H9 (cell line): ENCODE measurements at regions not wholly inside any gene's neighbourhood (a gene's known extent, or its start where the extent isn't known, plus 50 kb on each side); places are given as distances from the start of the nearest gene placed in this dataset.

ENCODE experiments used
- DNase-seq: peaks from one replicate; pipeline ENCODE4 v3.0.0-alpha.2; 2017
- H2AFZ ChIP-seq: one replicate; pipeline ENCODE4 v1.6.1; 2013; ENCODE audit warnings: mild to moderate bottlenecking, low read length, control low read depth, moderate library complexity
- H2AK5ac ChIP-seq: 2 replicates; pipeline ENCODE4 v1.6.1; 2013; ENCODE audit warnings: low read length, control low read depth, mixed read lengths; ENCODE audit not compliant: insufficient read length
- H2BK120ac ChIP-seq: one replicate; pipeline ENCODE4 v1.6.1; 2013; ENCODE audit warnings: low read depth, mild to moderate bottlenecking, low read length, control low read depth, inconsistent platforms; ENCODE audit not compliant: poor library complexity, severe bottlenecking
- H2BK12ac ChIP-seq: 2 replicates; pipeline ENCODE4 v1.6.1; 2013; ENCODE audit warnings: low read length, control low read depth, mixed read lengths, low read depth; ENCODE audit not compliant: insufficient read length
- H2BK15ac ChIP-seq: 2 replicates; pipeline ENCODE4 v1.6.1; 2013; ENCODE audit warnings: low read depth, low read length, control low read depth
- H2BK20ac ChIP-seq: one replicate; pipeline ENCODE4 v1.6.1; 2013; ENCODE audit warnings: low read depth, mild to moderate bottlenecking, low read length, control low read depth, inconsistent platforms; ENCODE audit not compliant: poor library complexity, severe bottlenecking
- H2BK5ac ChIP-seq: 2 replicates; pipeline ENCODE4 v1.6.1; 2013; ENCODE audit warnings: low read length, control low read depth, mixed read lengths; ENCODE audit not compliant: insufficient read length
- H3K14ac ChIP-seq: 2 replicates; pipeline ENCODE4 v1.6.1; 2013; ENCODE audit warnings: low read length, control low read depth; ENCODE audit not compliant: insufficient read depth
- H3K18ac ChIP-seq: 2 replicates; pipeline ENCODE4 v1.6.1; 2013; ENCODE audit warnings: low read depth, mild to moderate bottlenecking, mixed read lengths, low read length, control low read depth; ENCODE audit not compliant: insufficient read length
- H3K23ac ChIP-seq: 2 replicates; pipeline ENCODE4 v1.6.1; 2013; ENCODE audit warnings: low read length, control low read depth, mixed read lengths, low read depth; ENCODE audit not compliant: insufficient read length
- H3K23me2 ChIP-seq: 2 replicates; pipeline ENCODE4 v1.6.1; 2013; ENCODE audit warnings: low read depth, mild to moderate bottlenecking, mixed read lengths, low read length, control low read depth; ENCODE audit not compliant: insufficient read length, poor library complexity, severe bottlenecking
- H3K27ac ChIP-seq: 2 replicates; pipeline ENCODE4 v1.5.1; 2013; ENCODE audit warnings: low read length, control low read depth, mixed read lengths, low read depth; ENCODE audit not compliant: insufficient read length
- H3K27me3 ChIP-seq: 2 replicates; pipeline ENCODE4 v1.6.1; 2013; ENCODE audit warnings: low read length, control low read depth, inconsistent platforms; ENCODE audit not compliant: insufficient read depth
- H3K4ac ChIP-seq: 2 replicates; pipeline ENCODE4 v1.6.1; 2013; ENCODE audit warnings: low read depth, mild to moderate bottlenecking, control low read depth, inconsistent platforms, low read length, moderate library complexity
- H3K4me1 ChIP-seq: 2 replicates; pipeline ENCODE4 v1.6.1; 2013; ENCODE audit warnings: low read length, control low read depth, inconsistent platforms; ENCODE audit not compliant: insufficient read depth
- H3K4me2 ChIP-seq: 2 replicates; pipeline ENCODE4 v1.6.1; 2013; ENCODE audit warnings: low read length, control low read depth, mixed read lengths; ENCODE audit not compliant: insufficient read length, insufficient read depth
- H3K56ac ChIP-seq: 2 replicates; pipeline ENCODE4 v1.6.1; 2013; ENCODE audit warnings: low read depth, mild to moderate bottlenecking, mixed read lengths, low read length, control low read depth; ENCODE audit not compliant: insufficient read length
- H3K79me1 ChIP-seq: 2 replicates; pipeline ENCODE4 v1.6.1; 2013; ENCODE audit warnings: low read depth, mild to moderate bottlenecking, moderate library complexity, low read length, control low read depth, inconsistent platforms; ENCODE audit not compliant: insufficient read depth, poor library complexity, severe bottlenecking
- H3K79me2 ChIP-seq: 2 replicates; pipeline ENCODE4 v1.6.1; 2013; ENCODE audit warnings: low read length, control low read depth, inconsistent platforms; ENCODE audit not compliant: insufficient read depth
- H3K9ac ChIP-seq: 2 replicates; pipeline ENCODE4 v1.6.1; 2013; ENCODE audit warnings: low read length, control low read depth, mixed read lengths; ENCODE audit not compliant: insufficient read length; ENCODE audit errors: extremely low read depth
- H3K9me3 ChIP-seq: one replicate; pipeline ENCODE4 v1.6.1; 2013; ENCODE audit warnings: low read depth, low read length, inconsistent platforms; ENCODE audit not compliant: control insufficient read depth
- H3T11ph ChIP-seq: one replicate; pipeline ENCODE4 v1.6.1; 2013; ENCODE audit warnings: mild to moderate bottlenecking, low read length, control low read depth, inconsistent platforms
- H4K20me1 ChIP-seq: one replicate; pipeline ENCODE4 v1.6.1; 2013; ENCODE audit not compliant: control insufficient read depth, insufficient read length, insufficient read depth
- H4K5ac ChIP-seq: 2 replicates; pipeline ENCODE4 v1.6.1; 2013; ENCODE audit warnings: low read depth, mild to moderate bottlenecking, mixed read lengths, low read length, control low read depth; ENCODE audit not compliant: insufficient read length
- H4K8ac ChIP-seq: replicated peaks from 2 replicates; pipeline ENCODE4 v1.6.1; 2013; ENCODE audit warnings: low read length, control low read depth, mixed read lengths, low read depth; ENCODE audit not compliant: insufficient read length
- H4K91ac ChIP-seq: 2 replicates; pipeline ENCODE4 v1.6.1; 2013; ENCODE audit warnings: low read depth, mild to moderate bottlenecking, moderate library complexity, mixed read lengths, low read length, control low read depth; ENCODE audit not compliant: insufficient read length
- H3K27ac Mint-ChIP-seq, 3 experiments: 2 replicates in 2 of 3; 3 replicates in 1 of 3; pipeline ENCODE4 v1.8.0; 2020 to 2021; ENCODE audit warnings: mixed read lengths in 3 of 3, mild to moderate bottlenecking in 1 of 3, moderate library complexity in 1 of 3
- H3K27me3 Mint-ChIP-seq: 2 replicates; pipeline ENCODE4 v1.8.0; 2021; ENCODE audit warnings: low read depth, mild to moderate bottlenecking, moderate library complexity, mixed read lengths
- H3K36me3 Mint-ChIP-seq, 3 experiments: 2 replicates in 2 of 3; 3 replicates in 1 of 3; pipeline ENCODE4 v1.8.0; 2020 to 2021; ENCODE audit warnings: low read depth in 3 of 3, mixed read lengths in 3 of 3; ENCODE audit not compliant: insufficient read depth in 1 of 3
- H3K4me1 Mint-ChIP-seq, 2 experiments: 2 replicates each; pipeline ENCODE4 v1.8.0; 2020; ENCODE audit warnings: mixed read lengths in 2 of 2
- H3K4me3 Mint-ChIP-seq, 2 experiments: 2 replicates in 1 of 2; 3 replicates in 1 of 2; pipeline ENCODE4 v1.8.0; 2020 to 2021; ENCODE audit warnings: mild to moderate bottlenecking in 2 of 2, mixed read lengths in 2 of 2, moderate library complexity in 1 of 2
- H3K9me3 Mint-ChIP-seq, 2 experiments: 2 replicates in 1 of 2; 3 replicates in 1 of 2; pipeline ENCODE4 v1.8.0; 2020; ENCODE audit warnings: mild to moderate bottlenecking in 2 of 2, mixed read lengths in 2 of 2, moderate library complexity in 1 of 2
- WGBS: extraction: QIAGEN DNeasy Blood & Tissue Kit; methylation state at CpG from one replicate; pipeline ENCODE4 v1.1.7; 2013; ENCODE audit warnings: missing lambda C conversion rate, low lambda C conversion rate, mixed read lengths; ENCODE audit not compliant: insufficient read length; ENCODE audit errors: extremely low coverage; 5-methylcytosine and 5-hydroxymethylcytosine counted together
- TF ChIP-seq, protein P1 (sequence below): fragments of 200-600 bp; sonication (generic); conservative IDR thresholded peaks from 3 replicates; pipeline ENCODE4 v1.8.0; 2021; ENCODE audit warnings: antibody characterized with exemption, mild to moderate bottlenecking

DNA sequence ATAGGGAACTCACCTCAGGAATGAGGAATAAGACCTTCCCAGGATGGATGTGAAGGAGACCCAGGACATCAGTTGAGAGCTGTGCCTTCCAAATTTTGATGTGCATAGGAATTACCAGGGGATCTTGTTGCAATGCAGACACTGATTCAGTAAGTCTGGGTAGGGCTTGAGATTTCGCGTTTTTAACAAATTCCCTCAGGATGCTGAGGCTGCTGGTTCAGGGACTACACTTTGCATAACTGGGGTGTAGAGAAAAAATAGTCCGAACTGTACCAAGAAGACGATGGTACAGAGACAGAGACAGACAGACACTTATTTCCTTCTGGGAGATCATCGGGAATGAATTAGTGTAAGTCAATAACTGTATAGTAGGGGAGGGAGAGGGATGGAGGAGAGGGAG is 82.3 kb upstream of the FREM1 start:
- Histone ChIP-seq H3K4me1 (no peaks in the 10 kb centered on the region; the same call in 1 of the 2 replicates), H3K4ac (no peak overlapping the region), H3K9ac (peak overlapping the region; percentile 42), H3K23me2 (no peaks in the 10 kb centered on the region), H4K5ac (no peak overlapping the region), H3K56ac (no peak overlapping the region), H2BK120ac (no peak overlapping the region), H3K27ac (no peak overlapping the region), H2BK15ac (no peak overlapping the region), H2AK5ac (no peak overlapping the region), H3K14ac (no peak overlapping the region), H4K20me1 (no peaks in the 10 kb centered on the region), H3K4me2 (peak overlapping the region; percentile 35), H3K18ac (no peak overlapping the region), H2AFZ (peak overlapping the region; percentile 42), H4K91ac (no peak overlapping the region), H3K27me3 (no peaks in the 10 kb centered on the region), H3K23ac (no peak overlapping the region), H3K79me2 (no peaks in the 10 kb centered on the region), H2BK12ac (no peak overlapping the region), H2BK20ac (no peak overlapping the region), H3K9me3 (no peaks in the 10 kb centered on the region), H3K79me1 (no peaks in the 10 kb centered on the region), H4K8ac (no peak overlapping the region), H2BK5ac (no peak overlapping the region), H3T11ph (no peak overlapping the region)
- Mint-ChIP-seq H3K9me3 (no peaks in the 10 kb centered on the region), H3K4me3 (peak overlapping the region; percentile 74 to 78), H3K36me3 (no peaks in the 10 kb centered on the region), H3K27ac (peak overlapping the region; percentile 7 to 53 (median 8); a peak in 3 of 7 replicates), H3K4me1 (peaks cover 19 to 20% of the 10 kb centered on the region in 2 experiments), H3K27me3 (peaks cover 4% of the 10 kb centered on the region)
- DNase-seq = no peak
- TF ChIP-seq, protein P1, sequence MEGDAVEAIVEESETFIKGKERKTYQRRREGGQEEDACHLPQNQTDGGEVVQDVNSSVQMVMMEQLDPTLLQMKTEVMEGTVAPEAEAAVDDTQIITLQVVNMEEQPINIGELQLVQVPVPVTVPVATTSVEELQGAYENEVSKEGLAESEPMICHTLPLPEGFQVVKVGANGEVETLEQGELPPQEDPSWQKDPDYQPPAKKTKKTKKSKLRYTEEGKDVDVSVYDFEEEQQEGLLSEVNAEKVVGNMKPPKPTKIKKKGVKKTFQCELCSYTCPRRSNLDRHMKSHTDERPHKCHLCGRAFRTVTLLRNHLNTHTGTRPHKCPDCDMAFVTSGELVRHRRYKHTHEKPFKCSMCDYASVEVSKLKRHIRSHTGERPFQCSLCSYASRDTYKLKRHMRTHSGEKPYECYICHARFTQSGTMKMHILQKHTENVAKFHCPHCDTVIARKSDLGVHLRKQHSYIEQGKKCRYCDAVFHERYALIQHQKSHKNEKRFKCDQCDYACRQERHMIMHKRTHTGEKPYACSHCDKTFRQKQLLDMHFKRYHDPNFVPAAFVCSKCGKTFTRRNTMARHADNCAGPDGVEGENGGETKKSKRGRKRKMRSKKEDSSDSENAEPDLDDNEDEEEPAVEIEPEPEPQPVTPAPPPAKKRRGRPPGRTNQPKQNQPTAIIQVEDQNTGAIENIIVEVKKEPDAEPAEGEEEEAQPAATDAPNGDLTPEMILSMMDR = no peak
- WGBS = no CpG with 5 or more reads among the region's 5 CpGs
